Left ventricle myocardium superior (tissue), 1 donor: ENCODE measurements at regions not wholly inside any gene's neighbourhood (a gene's known extent, or its start where the extent isn't known, plus 50 kb on each side); places are given as distances from the start of the nearest gene placed in this dataset.

ENCODE experiments used
- ATAC-seq: fragments of 200-7000 bp; cut with Tn5 transposase; one replicate; pipeline ENCODE4 v1.9.1; 2020; ENCODE audit warnings: mild to moderate bottlenecking, moderate library complexity
- DNase-seq: peaks from one replicate; pipeline ENCODE4 v3.0.0-alpha.2; 2020
- intact Hi-C: fragments of 100-400 bp; cut with micrococcal nuclease; formaldehyde crosslinking; loops from one replicate; pipeline ENCODE4 v1.11.0; 2022
- donor health status: DM: no; HTN: yes; CAD: no; lungs with severe emphysema.

GRCh38 chr6:79781916-79782315 is 150.8 kb downstream of the SH3BGRL2 start:
- no peak for ATAC-seq
- DNase-seq = no peak
- intact Hi-C loops = no loop called here

DNA sequence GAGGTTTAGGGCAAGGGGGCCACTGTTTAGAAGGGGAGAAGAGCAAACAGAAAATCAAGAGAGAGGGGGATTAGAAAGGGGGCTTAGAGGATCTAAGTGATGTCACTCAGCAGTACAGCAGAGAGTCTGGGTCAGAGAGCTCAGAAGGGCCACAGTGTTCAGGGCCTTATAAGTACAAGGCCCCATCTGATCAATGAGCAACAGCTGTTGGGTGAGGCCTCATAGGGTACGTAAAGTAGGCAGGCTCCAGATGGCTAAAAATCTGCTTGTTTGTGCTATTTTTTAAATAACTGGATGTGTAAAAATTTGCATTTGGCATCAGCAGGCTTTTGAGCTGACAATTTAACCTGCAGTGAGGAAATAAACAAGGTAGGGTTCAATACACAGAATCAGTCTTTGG is 149.8 kb downstream of the SH3BGRL2 start:
- intact Hi-C loops = no loop called here
- DNase-seq = no peak
- ATAC-seq = no peak

- DNase-seq (no peak), ATAC-seq (no peak)
- intact Hi-C loops = loop anchor here (5.0 kb wide), 2 partner anchors 33 to 318 kb away; no protein-coding TSS in a partner anchor
Observed at GRCh38 chr6:79778816-79779215, 147.7 kb downstream of the SH3BGRL2 start.

- DNase-seq (peak; percentile 88), ATAC-seq (peak; percentile 95)
- intact Hi-C loops = loop anchor here (5.0 kb wide), 2 partner anchors 34 to 319 kb away; no protein-coding TSS in a partner anchor
Observed at GRCh38 chr6:79777713-79778579, 146.8 kb downstream of the SH3BGRL2 start.

GRCh38 chr6:79776076-79776475 is 144.9 kb downstream of the SH3BGRL2 start:
- intact Hi-C loops = loop anchor here (5.0 kb wide), 2 partner anchors 36 to 321 kb away; no protein-coding TSS in a partner anchor
- DNase-seq = no peak
- ATAC-seq = no peak

GRCh38 chr6:79775222-79775621 is 144.1 kb downstream of the SH3BGRL2 start:
- ATAC-seq (no peak), DNase-seq (no peak)
- intact Hi-C loops = loop anchor here (5.0 kb wide), 2 partner anchors 37 to 322 kb away; no protein-coding TSS in a partner anchor

- ATAC-seq = no peak
- intact Hi-C loops = no loop called here
- DNase-seq = no peak
Observed at GRCh38 chr6:79764747-79765146, 133.6 kb downstream of the SH3BGRL2 start.

DNA sequence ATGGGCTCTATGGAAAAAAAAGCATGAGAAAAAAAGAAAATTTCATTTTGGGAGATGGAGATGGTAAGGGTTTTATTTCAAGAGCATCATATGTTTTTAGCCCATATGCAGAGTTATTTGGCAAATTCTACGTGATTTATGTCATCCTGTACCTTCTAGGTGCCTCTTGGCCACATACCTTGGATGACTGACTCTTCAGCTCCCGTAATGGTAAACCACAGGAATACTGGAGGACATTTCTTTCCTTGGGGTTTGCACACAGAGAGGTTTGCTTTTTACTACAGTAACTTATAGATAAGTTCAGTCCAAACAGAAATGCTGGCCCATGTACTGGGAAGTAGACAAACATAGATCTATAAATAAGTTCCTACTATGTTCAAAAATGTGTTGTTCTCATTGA is 132.2 kb downstream of the SH3BGRL2 start:
- DNase-seq (no peak), ATAC-seq (no peak)
- intact Hi-C loops = no loop called here

DNA sequence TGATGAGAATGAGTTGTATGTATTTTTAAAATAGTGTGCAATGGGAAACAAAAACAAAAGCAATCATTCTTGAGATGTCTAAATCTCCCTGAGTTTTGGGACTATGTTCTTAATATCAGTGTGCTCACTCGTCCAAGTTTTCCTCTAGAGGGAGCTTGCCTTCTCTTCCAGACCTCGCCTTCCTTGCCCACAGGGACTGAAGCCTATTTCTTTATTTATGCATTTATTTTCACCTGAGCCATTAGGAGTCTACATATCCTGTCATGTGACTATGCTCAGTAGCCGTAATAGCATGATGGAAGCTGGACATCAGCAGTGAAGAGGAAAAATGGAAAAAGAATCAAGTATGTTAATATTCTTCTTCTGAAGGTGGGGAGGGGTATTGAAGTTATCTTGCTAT is 131.2 kb downstream of the SH3BGRL2 start:
- no peak for ATAC-seq
- intact Hi-C loops = no loop called here
- no peak for DNase-seq

DNA sequence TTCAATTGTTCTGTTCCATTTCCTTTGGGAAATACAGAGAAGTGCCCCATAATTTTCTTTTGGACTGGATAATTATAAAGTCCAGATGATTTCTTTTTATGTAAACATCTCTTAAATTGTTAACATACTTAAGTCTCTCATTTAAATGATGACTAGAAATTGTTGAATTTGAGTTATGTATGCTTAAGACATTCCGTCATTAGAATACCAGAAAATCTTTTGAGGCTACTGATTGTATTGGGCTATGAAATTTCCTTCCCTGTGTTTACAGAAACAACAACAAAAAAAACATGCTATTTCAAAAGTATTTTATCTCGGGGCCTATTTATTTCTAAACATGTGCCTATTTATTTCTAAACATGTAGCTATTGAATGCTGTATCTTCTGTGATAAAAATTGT is 125.4 kb downstream of the SH3BGRL2 start:
- DNase-seq (no peak), ATAC-seq (no peak)
- intact Hi-C loops = no loop called here

- no peak for ATAC-seq
- intact Hi-C loops = no loop called here
Observed at GRCh38 chr6:79755967-79756366, 124.8 kb downstream of the SH3BGRL2 start.

More at GRCh38 chr6:79755967-79756366, 124.8 kb downstream of the SH3BGRL2 start:
- DNase-seq = no peak
